ENCODE measurements at regions not wholly inside any gene's neighbourhood (a gene's known extent, or its start where the extent isn't known, plus 50 kb on each side); places are given as distances from the start of the nearest gene placed in this dataset.

GRCh38 chr10:131695496-131696165, 205.2 kb upstream of the PPP2R2D start:
- ATAC-seq (no peak), DNase-seq (no peak)
- Mint-ChIP-seq H3K4me3 (no peak overlapping the region), H3K27me3 (no peaks in the 10 kb centered on the region), H3K4me1 (ENCODE audit: low read depth) (no peaks in the 10 kb centered on the region), H3K36me3 (ENCODE audit: low read depth) (no peaks in the 10 kb centered on the region), H3K27ac (no peak overlapping the region), H3K9me3 (peaks cover 2% of the 10 kb centered on the region)
- no peak for TF ChIP-seq CTCF (IDR thresholded peaks at IDR 0.05)
- ChIA-PET POLR2A (no interaction called here), CTCF (no interaction called here)
- intact Hi-C loops (cut with micrococcal nuclease): no loop called here

GRCh38 chr10:131697476-131698128, 203.2 kb upstream of the PPP2R2D start:
- DNase-seq (no peak), ATAC-seq (no peak)
- no peak for TF ChIP-seq CTCF (IDR thresholded peaks at IDR 0.05)
- Mint-ChIP-seq H3K27me3 (no peaks in the 10 kb centered on the region), H3K36me3 (ENCODE audit: low read depth) (no peaks in the 10 kb centered on the region), H3K4me1 (ENCODE audit: low read depth) (no peaks in the 10 kb centered on the region), H3K27ac (no peak overlapping the region), H3K9me3 (peaks cover 2% of the 10 kb centered on the region), H3K4me3 (no peak overlapping the region)
- POLR2A ChIA-PET: no interaction called here
- CTCF ChIA-PET: no interaction called here
- intact Hi-C loops (cut with micrococcal nuclease): no loop called here

- POLR2A ChIA-PET: no interaction called here
- H3K4me3 Mint-ChIP-seq: no peak overlapping the region
- ATAC-seq (no peak), DNase-seq (no peak)
- peaks cover 2% of the 10 kb centered on the region for H3K9me3 Mint-ChIP-seq
- H3K4me1 Mint-ChIP-seq (ENCODE audit: low read depth): no peaks in the 10 kb centered on the region
- H3K36me3 Mint-ChIP-seq (ENCODE audit: low read depth): no peaks in the 10 kb centered on the region
- no peak overlapping the region for H3K27ac Mint-ChIP-seq
- CTCF ChIA-PET: no interaction called here
- H3K27me3 Mint-ChIP-seq: no peaks in the 10 kb centered on the region
- no peak for TF ChIP-seq CTCF (IDR thresholded peaks at IDR 0.05)
- intact Hi-C loops (cut with micrococcal nuclease): no loop called here
Observed at GRCh38 chr10:131698232-131698631, 202.6 kb upstream of the PPP2R2D start.

GRCh38 chr10:131698986-131699385, 201.8 kb upstream of the PPP2R2D start:
- Mint-ChIP-seq H3K4me3 (no peak overlapping the region), H3K27me3 (no peaks in the 10 kb centered on the region), H3K9me3 (peaks cover 2% of the 10 kb centered on the region), H3K27ac (no peak overlapping the region), H3K36me3 (ENCODE audit: low read depth) (no peaks in the 10 kb centered on the region), H3K4me1 (ENCODE audit: low read depth) (no peaks in the 10 kb centered on the region)
- ChIA-PET CTCF (no interaction called here), POLR2A (no interaction called here)
- intact Hi-C loops (cut with micrococcal nuclease): no loop called here
- TF ChIP-seq CTCF (IDR thresholded peaks at IDR 0.05): no peak
- ATAC-seq (no peak), DNase-seq (no peak)

GRCh38 chr10:131700032-131700431, 200.8 kb upstream of the PPP2R2D start:
- no peak for TF ChIP-seq CTCF (IDR thresholded peaks at IDR 0.05)
- CTCF ChIA-PET: no interaction called here
- H3K27me3 Mint-ChIP-seq: no peaks in the 10 kb centered on the region
- ATAC-seq (no peak), DNase-seq (no peak)
- no peaks in the 10 kb centered on the region for H3K36me3 Mint-ChIP-seq (ENCODE audit: low read depth)
- H3K27ac Mint-ChIP-seq: no peak overlapping the region
- H3K4me3 Mint-ChIP-seq: no peak overlapping the region
- H3K4me1 Mint-ChIP-seq (ENCODE audit: low read depth): no peaks in the 10 kb centered on the region
- intact Hi-C loops (cut with micrococcal nuclease): no loop called here
- H3K9me3 Mint-ChIP-seq: peaks cover 2% of the 10 kb centered on the region
- POLR2A ChIA-PET: no interaction called here
